ENCODE measurements at regions not wholly inside any gene's neighbourhood (a gene's known extent, or its start where the extent isn't known, plus 50 kb on each side); places are given as distances from the start of the nearest gene placed in this dataset.

GRCh38 chr11:13907678-13908077 lies 54.8 kb upstream of the SPON1 start:
- H3K79me2 ChIP-seq (ENCODE audit: insufficient read depth, low read length) = no peaks in the 10 kb centered on the region
- Mint-ChIP-seq H3K27me3 (ENCODE audit: low read depth, unreplicated experiment) (peaks cover 1% of the 10 kb centered on the region), H3K4me1 (ENCODE audit: low read depth, unreplicated experiment) (no peaks in the 10 kb centered on the region), H3K36me3 (ENCODE audit: low read depth, unreplicated experiment) (no peaks in the 10 kb centered on the region), H3K9me3 (ENCODE audit: unreplicated experiment) (peaks cover 3% of the 10 kb centered on the region), H3K27ac (ENCODE audit: unreplicated experiment) (no peak overlapping the region), H3K4me3 (ENCODE audit: unreplicated experiment) (no peak overlapping the region)
- H3K27ac ChIP-seq (ENCODE audit: low read depth, low read length) = no peak overlapping the region
- no peaks in the 10 kb centered on the region for H3K4me1 ChIP-seq (ENCODE audit: insufficient read depth, low read length)
- H3K9ac ChIP-seq (ENCODE audit: low read length) = no peak overlapping the region
- DNase-seq (ENCODE audit: low read depth) (no peak), FAIRE-seq (no peak)
- no peaks in the 10 kb centered on the region for H3K36me3 ChIP-seq (ENCODE audit: insufficient read depth, low read length)
- H3K27me3 ChIP-seq (ENCODE audit: insufficient read depth, low read length) = no peaks in the 10 kb centered on the region
- no peak overlapping the region for H3K4me2 ChIP-seq (ENCODE audit: low read length)
- TF ChIP-seq EZH2 (IDR thresholded peaks at IDR 0.05; ENCODE audit: insufficient read depth, low read length) (no peak), CTCF (IDR thresholded peaks at IDR 0.05; ENCODE audit: insufficient read depth, low read depth, low read length) (no peak)
- no peaks in the 10 kb centered on the region for H4K20me1 ChIP-seq (ENCODE audit: insufficient read depth, low read length)
- no peak overlapping the region for H2AFZ ChIP-seq (ENCODE audit: low read depth, low read length)
- no peaks in the 10 kb centered on the region for H3K9me3 ChIP-seq (ENCODE audit: insufficient read depth, low read depth, low read length)
- H3K4me3 ChIP-seq (ENCODE audit: insufficient read depth, low read depth, low read length) = no peak overlapping the region

GRCh38 chr11:13908535-13908934 lies 54.0 kb upstream of the SPON1 start:
- Mint-ChIP-seq H3K4me1 (ENCODE audit: low read depth, unreplicated experiment) (no peaks in the 10 kb centered on the region), H3K4me3 (ENCODE audit: unreplicated experiment) (no peak overlapping the region), H3K27me3 (ENCODE audit: low read depth, unreplicated experiment) (no peaks in the 10 kb centered on the region), H3K27ac (ENCODE audit: unreplicated experiment) (no peak overlapping the region), H3K9me3 (ENCODE audit: unreplicated experiment) (peaks cover 3% of the 10 kb centered on the region), H3K36me3 (ENCODE audit: low read depth, unreplicated experiment) (no peaks in the 10 kb centered on the region)
- no peaks in the 10 kb centered on the region for H3K9me3 ChIP-seq (ENCODE audit: insufficient read depth, low read depth, low read length)
- FAIRE-seq (no peak), DNase-seq (ENCODE audit: low read depth) (no peak)
- H3K4me1 ChIP-seq (ENCODE audit: insufficient read depth, low read length) = no peaks in the 10 kb centered on the region
- H3K9ac ChIP-seq (ENCODE audit: low read length) = no peak overlapping the region
- no peak overlapping the region for H3K4me2 ChIP-seq (ENCODE audit: low read length)
- H3K4me3 ChIP-seq (ENCODE audit: insufficient read depth, low read depth, low read length) = no peak overlapping the region
- no peak overlapping the region for H2AFZ ChIP-seq (ENCODE audit: low read depth, low read length)
- H3K27ac ChIP-seq (ENCODE audit: low read depth, low read length) = no peak overlapping the region
- H4K20me1 ChIP-seq (ENCODE audit: insufficient read depth, low read length) = no peaks in the 10 kb centered on the region
- H3K79me2 ChIP-seq (ENCODE audit: insufficient read depth, low read length) = no peaks in the 10 kb centered on the region
- H3K27me3 ChIP-seq (ENCODE audit: insufficient read depth, low read length) = no peaks in the 10 kb centered on the region
- no peaks in the 10 kb centered on the region for H3K36me3 ChIP-seq (ENCODE audit: insufficient read depth, low read length)
- TF ChIP-seq EZH2 (IDR thresholded peaks at IDR 0.05; ENCODE audit: insufficient read depth, low read length) (no peak), CTCF (IDR thresholded peaks at IDR 0.05; ENCODE audit: insufficient read depth, low read depth, low read length) (no peak)
